Hepatocyte (in vitro differentiated cells): ENCODE measurements at regions not wholly inside any gene's neighbourhood (a gene's known extent, or its start where the extent isn't known, plus 50 kb on each side); places are given as distances from the start of the nearest gene placed in this dataset.

Source experiments
- DNase-seq: peaks from one replicate; pipeline ENCODE4 v3.0.0-alpha.2; 2016; ENCODE audit warnings: low spot score
- H2AFZ ChIP-seq: fragments of 200-600 bp; sonication (generic); 2 replicates; pipeline ENCODE4 v1.6.0; 2016; ENCODE audit warnings: antibody characterized with exemption, mild to moderate bottlenecking
- H3K27ac ChIP-seq: fragments of 200-600 bp; sonication (generic); 2 replicates; pipeline ENCODE4 v1.5.1; 2016; ENCODE audit warnings: mild to moderate bottlenecking
- H3K27me3 ChIP-seq: fragments of 200-600 bp; sonication (generic); 2 replicates; pipeline ENCODE4 v1.6.1; 2016
- H3K36me3 ChIP-seq: fragments of 200-600 bp; sonication (generic); replicated peaks from 2 replicates; pipeline ENCODE4 v1.5.1; 2016; ENCODE audit warnings: low read depth; ENCODE audit not compliant: insufficient read depth
- H3K4me1 ChIP-seq: fragments of 200-600 bp; sonication (generic); 2 replicates; pipeline ENCODE4 v1.5.1; 2016; ENCODE audit warnings: mild to moderate bottlenecking, moderate library complexity; ENCODE audit not compliant: insufficient read depth
- H3K4me2 ChIP-seq: fragments of 200-600 bp; sonication (generic); 2 replicates; pipeline ENCODE4 v1.6.0; 2016
- H3K4me3 ChIP-seq: fragments of 200-600 bp; sonication (generic); 2 replicates; pipeline ENCODE4 v1.5.1; 2016; ENCODE audit warnings: mild to moderate bottlenecking
- H3K79me2 ChIP-seq: fragments of 200-600 bp; sonication (generic); 2 replicates; pipeline ENCODE4 v1.6.0; 2017; ENCODE audit warnings: mild to moderate bottlenecking
- H3K9me2 ChIP-seq: fragments of 200-600 bp; sonication (generic); replicated peaks from 2 replicates; pipeline ENCODE4 v1.6.0; 2017; ENCODE audit warnings: mild to moderate bottlenecking; ENCODE audit not compliant: insufficient read depth
- H3K9me3 ChIP-seq: fragments of 200-600 bp; sonication (generic); 2 replicates; pipeline ENCODE4 v1.5.1; 2016; ENCODE audit warnings: low read depth, mild to moderate bottlenecking
- H4K20me1 ChIP-seq: fragments of 200-600 bp; sonication (generic); 2 replicates; pipeline ENCODE4 v1.6.0; 2016; ENCODE audit warnings: mild to moderate bottlenecking; ENCODE audit not compliant: insufficient read depth, poor library complexity, severe bottlenecking
- CTCF ChIP-seq: fragments of 200-600 bp; sonication (generic); IDR thresholded peaks from 2 replicates; pipeline ENCODE4 v1.5.1; 2016; ENCODE audit warnings: antibody characterized with exemption, mild to moderate bottlenecking; ENCODE audit not compliant: poor library complexity
- EZH2 ChIP-seq: fragments of 200-600 bp; sonication (generic); IDR thresholded peaks from 2 replicates; pipeline ENCODE4 v1.6.1; 2016; ENCODE audit warnings: antibody characterized with exemption, mild to moderate bottlenecking, borderline replicate concordance
- EZH2phosphoT487 ChIP-seq: fragments of 200-600 bp; sonication (generic); IDR thresholded peaks from one replicate; pipeline ENCODE4 v1.6.1; 2018; ENCODE audit warnings: antibody characterized with exemption, mild to moderate bottlenecking, low read depth, moderate library complexity; ENCODE audit not compliant: unreplicated experiment, severe bottlenecking
- WGBS: methylation state at CpG from one replicate; pipeline ENCODE4 v1.1.6; 2016; ENCODE audit warnings: low lambda C conversion rate; ENCODE audit errors: missing lambda C conversion rate; 5-methylcytosine and 5-hydroxymethylcytosine counted together

GRCh38 chr21:16473988-16474387 lies 744.2 kb downstream of the USP25 start:
- no peak overlapping the region for H3K27ac ChIP-seq
- no peaks in the 10 kb centered on the region for H3K36me3 ChIP-seq
- H3K4me1 ChIP-seq: no peaks in the 10 kb centered on the region
- H3K4me2 ChIP-seq: no peak overlapping the region
- DNase-seq: no peak
- TF ChIP-seq CTCF (no peak), EZH2 (no peak), EZH2phosphoT487 (no peak)
- no peak overlapping the region for H3K4me3 ChIP-seq
- peaks cover 4% of the 10 kb centered on the region for H3K9me3 ChIP-seq
- H3K79me2 ChIP-seq: no peaks in the 10 kb centered on the region
- no peaks in the 10 kb centered on the region for H3K9me2 ChIP-seq
- no peak overlapping the region for H2AFZ ChIP-seq
- 85% methylated on average over 2 of the region's 2 CpGs for WGBS
- no peaks in the 10 kb centered on the region for H4K20me1 ChIP-seq
- no peaks in the 10 kb centered on the region for H3K27me3 ChIP-seq

- Histone ChIP-seq H3K79me2 (peaks cover 10% of the 10 kb centered on the region), H4K20me1 (no peaks in the 10 kb centered on the region), H3K4me2 (no peak overlapping the region), H2AFZ (no peak overlapping the region), H3K9me2 (no peaks in the 10 kb centered on the region), H3K27ac (no peak overlapping the region), H3K4me1 (no peaks in the 10 kb centered on the region), H3K9me3 (peaks cover 10% of the 10 kb centered on the region), H3K4me3 (no peak overlapping the region), H3K27me3 (no peaks in the 10 kb centered on the region), H3K36me3 (no peaks in the 10 kb centered on the region)
- 71% methylated on average over 2 of the region's 2 CpGs for WGBS
- DNase-seq: no peak
- no peak for TF ChIP-seq EZH2phosphoT487
- TF ChIP-seq CTCF: no peak
- no peak for TF ChIP-seq EZH2
Measured at GRCh38 chr21:16476056-16476825, 746.5 kb downstream of the USP25 start.

GRCh38 chr21:16488042-16488441 lies 758.3 kb downstream of the USP25 start:
- Histone ChIP-seq H3K36me3 (no peaks in the 10 kb centered on the region), H3K27me3 (no peaks in the 10 kb centered on the region), H3K79me2 (peaks cover 7% of the 10 kb centered on the region), H3K9me2 (no peaks in the 10 kb centered on the region), H3K4me3 (no peak overlapping the region), H4K20me1 (no peaks in the 10 kb centered on the region), H3K9me3 (no peaks in the 10 kb centered on the region), H2AFZ (no peak overlapping the region), H3K27ac (no peak overlapping the region), H3K4me2 (no peak overlapping the region), H3K4me1 (no peaks in the 10 kb centered on the region)
- 68% methylated on average over 2 of the region's 2 CpGs for WGBS
- TF ChIP-seq EZH2: no peak
- no peak for TF ChIP-seq EZH2phosphoT487
- TF ChIP-seq CTCF: no peak
- DNase-seq: no peak
